T-helper 1 cell treated with Interleukin-12 subunit alpha and Interleukin-12 subunit beta and Interleukin-4 antibody, amounts not matched to agents 30 μg/mL and 1 μg/mL, for 36 hours (primary cell): ENCODE measurements at regions not wholly inside any gene's neighbourhood (a gene's known extent, or its start where the extent isn't known, plus 50 kb on each side); places are given as distances from the start of the nearest gene placed in this dataset.
"Not testable (repeated sequence)": the region's sequence is repeated elsewhere in the genome, so short reads cannot be mapped to it uniquely, and the experiment has no call there.

Experiments
- H3K27ac Mint-ChIP-seq: one replicate; pipeline ENCODE4 v1.8.0; 2021; ENCODE audit warnings: mild to moderate bottlenecking, mixed read lengths
- H3K27me3 Mint-ChIP-seq: one replicate; pipeline ENCODE4 v1.8.0; 2021; ENCODE audit warnings: low read depth, mixed read lengths
- H3K36me3 Mint-ChIP-seq: one replicate; pipeline ENCODE4 v1.8.0; 2021; ENCODE audit warnings: low read depth, mixed read lengths
- H3K4me1 Mint-ChIP-seq: one replicate; pipeline ENCODE4 v1.8.0; 2021; ENCODE audit warnings: low read depth, mixed read lengths
- H3K4me3 Mint-ChIP-seq: one replicate; pipeline ENCODE4 v1.8.0; 2021; ENCODE audit warnings: mild to moderate bottlenecking, moderate library complexity, mixed read lengths
- H3K9me3 Mint-ChIP-seq: one replicate; pipeline ENCODE4 v1.8.0; 2021; ENCODE audit warnings: mixed read lengths

DNA sequence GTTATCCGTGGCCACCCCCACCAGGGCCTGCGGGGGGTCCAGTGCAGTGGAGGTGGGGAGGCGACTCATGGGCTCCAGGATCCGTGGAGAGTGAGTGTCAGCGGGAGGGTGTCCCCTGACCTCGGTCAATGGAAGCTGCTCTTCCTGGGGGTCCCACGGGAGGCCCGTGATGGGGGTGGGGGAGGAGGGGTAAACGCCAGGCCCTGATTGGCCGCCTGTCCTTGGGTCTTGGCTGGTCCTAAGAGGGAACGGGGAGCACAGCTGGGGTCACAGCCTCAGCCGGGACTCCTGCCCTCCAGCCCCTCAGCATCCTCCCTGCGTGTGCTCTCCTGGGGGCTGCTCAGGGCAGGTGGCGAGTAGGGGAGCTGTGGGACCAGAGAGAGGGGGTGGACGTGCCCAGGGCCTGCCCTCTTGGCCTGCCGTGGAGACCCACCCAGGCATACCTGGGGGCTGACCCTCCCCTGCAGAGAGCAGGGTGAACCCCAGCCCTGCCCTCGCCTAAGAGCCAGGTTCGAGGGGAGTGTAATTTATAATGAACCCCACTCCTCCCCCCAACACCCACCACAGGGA is 184.6 kb downstream of the GOLGA6L6 start:
- no peaks in the 10 kb centered on the region for H3K36me3 Mint-ChIP-seq
- no peaks in the 10 kb centered on the region for H3K27me3 Mint-ChIP-seq
- peaks cover 4% of the 10 kb centered on the region for H3K4me1 Mint-ChIP-seq
- no peak overlapping the region for H3K4me3 Mint-ChIP-seq
- H3K27ac Mint-ChIP-seq: no peak overlapping the region
- no peaks in the 10 kb centered on the region for H3K9me3 Mint-ChIP-seq

DNA sequence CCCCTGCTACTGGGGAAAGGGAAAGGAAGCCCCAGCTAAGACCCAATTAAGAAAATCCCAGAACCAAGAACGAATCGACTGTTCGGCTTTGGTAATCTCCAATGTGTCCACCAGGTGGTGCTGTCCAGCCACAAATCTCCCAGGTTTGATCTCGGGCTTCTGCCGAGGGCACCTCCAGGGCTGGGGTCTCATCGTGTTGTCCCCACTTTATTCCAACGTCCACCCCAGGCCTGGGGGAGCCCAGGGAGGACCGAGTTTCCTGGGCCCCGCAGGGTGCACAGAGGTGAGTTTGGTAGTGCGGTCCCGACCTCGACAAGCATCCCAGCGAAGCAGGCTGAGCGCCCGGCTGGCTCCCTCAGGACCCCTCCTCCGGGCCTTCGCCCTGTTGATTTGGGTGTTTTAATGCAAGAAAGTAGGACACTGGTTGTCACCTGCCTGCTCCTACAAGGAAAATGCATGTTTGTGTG is 185.1 kb downstream of the GOLGA6L6 start:
- Mint-ChIP-seq H3K4me1 (peaks cover 4% of the 10 kb centered on the region), H3K4me3 (peak overlapping the region; percentile 38), H3K36me3 (no peaks in the 10 kb centered on the region), H3K27ac (peak overlapping the region; percentile 65), H3K27me3 (no peaks in the 10 kb centered on the region), H3K9me3 (no peaks in the 10 kb centered on the region)

DNA sequence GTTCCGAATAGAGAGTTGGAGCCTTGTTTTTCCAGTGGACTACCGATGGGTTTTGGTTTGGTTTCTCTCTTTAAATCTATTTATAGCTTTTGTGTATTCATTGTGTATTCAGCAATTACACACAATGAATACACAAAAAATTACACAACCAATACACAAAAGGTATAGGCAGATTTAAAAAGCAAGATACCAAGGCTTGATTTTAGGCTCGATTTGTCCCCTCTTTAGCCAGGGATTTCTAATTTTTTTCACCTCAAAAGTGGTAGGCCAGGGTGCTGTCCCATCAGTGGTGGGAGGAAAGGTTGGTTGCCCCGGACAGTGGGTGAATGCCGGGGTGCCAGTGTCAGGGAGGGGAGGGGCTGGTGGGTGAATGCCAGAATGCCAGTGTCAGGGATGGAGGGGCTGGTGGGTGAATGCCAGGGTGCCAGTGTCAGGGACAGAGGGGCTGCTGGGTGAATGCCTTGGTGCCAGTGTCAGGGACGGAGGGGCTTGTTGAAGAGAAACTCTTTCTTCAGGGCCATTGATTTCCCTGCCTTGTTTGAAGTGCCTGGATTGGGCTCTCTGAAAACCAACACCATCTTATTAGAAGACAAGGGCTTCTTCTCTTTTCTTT is 186.2 kb downstream of the GOLGA6L6 start:
- Mint-ChIP-seq H3K27me3 (no peaks in the 10 kb centered on the region), H3K27ac (no peak overlapping the region), H3K4me3 (no peak overlapping the region)

DNA sequence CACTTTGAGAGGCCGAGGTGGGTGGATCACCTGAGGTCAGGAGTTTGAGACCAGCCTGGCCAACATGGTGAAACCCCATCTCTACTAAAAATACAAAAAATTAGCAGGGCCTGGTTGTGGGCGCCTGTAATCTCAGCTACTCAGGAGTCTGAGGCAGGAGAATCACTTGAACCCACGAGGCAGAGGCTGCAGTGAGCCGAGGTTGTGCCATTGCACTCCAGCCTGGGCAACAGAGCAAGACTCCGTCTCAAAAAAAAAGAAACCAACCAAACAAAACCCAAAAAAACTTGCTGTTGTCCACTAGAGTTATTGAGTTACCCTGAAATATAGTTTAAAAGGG is 186.7 kb downstream of the GOLGA6L6 start:
- H3K27me3 Mint-ChIP-seq, H3K4me1 Mint-ChIP-seq, H3K36me3 Mint-ChIP-seq, H3K9me3 Mint-ChIP-seq, H3K27ac Mint-ChIP-seq, H3K4me3 Mint-ChIP-seq: not testable (repeated sequence)

More for the DNA sequence above, 186.2 kb downstream of the GOLGA6L6 start:
- Mint-ChIP-seq H3K36me3 (no peaks in the 10 kb centered on the region), H3K9me3 (no peaks in the 10 kb centered on the region), H3K4me1 (peaks cover 4% of the 10 kb centered on the region)

DNA sequence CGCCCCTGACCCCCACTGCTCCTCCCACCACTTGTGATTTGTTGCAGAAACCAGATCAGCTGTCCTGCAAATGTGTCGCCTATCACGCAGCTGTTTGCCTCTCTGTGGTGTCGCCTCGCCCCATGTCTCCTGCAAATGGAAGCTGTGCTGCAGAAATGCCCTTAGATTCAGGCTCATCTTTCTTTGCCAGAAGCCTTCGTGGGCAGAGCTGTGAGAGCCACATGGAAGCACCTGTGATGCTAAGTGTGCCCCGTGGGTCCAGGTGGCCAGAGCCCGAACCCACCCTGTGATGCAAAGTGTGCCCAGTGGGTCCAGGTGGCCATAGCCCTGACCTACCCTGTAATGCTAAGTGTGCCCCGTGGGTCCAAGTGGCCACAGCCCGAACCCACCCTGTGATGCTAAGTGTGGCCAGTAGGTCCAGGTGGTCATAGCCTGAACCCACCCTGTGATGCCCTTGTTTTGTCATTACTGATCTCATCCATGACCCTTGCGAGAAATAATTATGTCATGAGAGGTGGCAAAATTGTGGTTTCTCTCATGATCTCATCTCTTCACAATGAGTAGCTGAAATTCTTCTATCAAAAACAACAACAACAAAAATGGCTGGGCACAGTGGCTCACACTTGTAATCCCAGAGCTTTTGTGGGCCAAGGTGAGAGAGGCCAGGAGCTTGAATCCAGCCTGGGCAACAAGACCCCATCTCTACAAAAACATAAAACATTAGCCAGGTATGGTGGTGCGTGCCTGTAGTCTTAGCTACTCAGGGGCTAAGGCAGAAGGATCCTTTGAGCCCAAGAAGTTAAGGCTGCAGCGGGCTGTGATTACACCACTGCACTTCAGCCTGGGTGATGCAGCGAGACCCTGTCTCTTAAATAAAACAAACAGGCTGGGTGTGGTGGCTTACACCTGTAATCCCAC is 187.4 kb downstream of the GOLGA6L6 start:
- Mint-ChIP-seq H3K4me3 (no peak overlapping the region), H3K4me1 (peaks cover 4% of the 10 kb centered on the region), H3K36me3 (no peaks in the 10 kb centered on the region), H3K27me3 (no peaks in the 10 kb centered on the region), H3K27ac (no peak overlapping the region), H3K9me3 (no peaks in the 10 kb centered on the region)

DNA sequence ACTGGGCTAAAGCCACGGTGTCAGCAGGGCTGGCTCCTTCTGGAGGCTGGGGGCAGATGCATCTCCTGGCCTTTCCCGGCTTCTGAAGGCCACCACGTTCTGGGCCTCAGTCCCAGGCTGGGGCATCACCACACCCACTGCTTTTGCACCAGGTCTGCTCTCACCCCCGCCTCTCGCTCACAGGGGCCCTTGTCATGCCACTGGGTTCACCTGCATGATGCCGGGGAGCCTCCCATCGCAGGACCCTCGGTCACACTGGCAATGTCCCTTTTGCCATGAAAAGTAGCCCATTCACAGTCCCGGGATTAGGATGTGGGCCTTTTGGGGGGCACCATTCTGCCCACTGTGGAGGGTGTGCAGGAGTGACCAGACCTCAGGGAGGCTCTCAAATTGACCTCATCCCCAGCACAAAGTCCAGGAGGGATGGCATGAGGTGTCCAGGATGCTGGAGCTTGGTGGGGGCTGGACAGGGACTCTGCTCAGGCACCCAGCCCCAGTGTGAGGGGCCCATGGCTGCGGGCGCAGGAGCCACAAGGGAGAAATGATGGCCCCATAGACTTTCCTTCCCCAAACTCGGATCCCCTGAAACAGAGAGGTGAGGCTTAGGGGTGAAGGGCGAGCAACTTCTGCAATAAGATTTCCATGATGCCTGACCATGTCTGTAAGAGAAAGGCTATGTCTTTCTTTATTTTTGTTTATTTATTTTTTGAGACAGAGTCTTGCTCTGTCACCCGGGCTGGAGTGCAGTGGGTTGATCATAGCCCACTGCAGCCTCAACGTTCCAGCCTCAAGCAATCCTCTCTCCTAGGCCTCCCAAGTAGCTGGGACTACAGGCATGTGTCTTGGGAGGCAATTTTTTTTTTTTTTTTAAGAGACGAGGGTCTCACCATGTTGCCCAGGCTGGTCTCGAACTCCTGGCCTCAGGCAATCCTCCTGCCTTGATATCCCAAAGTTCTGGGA is 189.1 kb downstream of the GOLGA6L6 start:
- H3K4me1 Mint-ChIP-seq: peaks cover 4% of the 10 kb centered on the region
- H3K9me3 Mint-ChIP-seq: no peaks in the 10 kb centered on the region
- H3K4me3 Mint-ChIP-seq: no peak overlapping the region
- H3K27ac Mint-ChIP-seq: no peak overlapping the region
- H3K36me3 Mint-ChIP-seq: no peaks in the 10 kb centered on the region
- no peaks in the 10 kb centered on the region for H3K27me3 Mint-ChIP-seq

DNA sequence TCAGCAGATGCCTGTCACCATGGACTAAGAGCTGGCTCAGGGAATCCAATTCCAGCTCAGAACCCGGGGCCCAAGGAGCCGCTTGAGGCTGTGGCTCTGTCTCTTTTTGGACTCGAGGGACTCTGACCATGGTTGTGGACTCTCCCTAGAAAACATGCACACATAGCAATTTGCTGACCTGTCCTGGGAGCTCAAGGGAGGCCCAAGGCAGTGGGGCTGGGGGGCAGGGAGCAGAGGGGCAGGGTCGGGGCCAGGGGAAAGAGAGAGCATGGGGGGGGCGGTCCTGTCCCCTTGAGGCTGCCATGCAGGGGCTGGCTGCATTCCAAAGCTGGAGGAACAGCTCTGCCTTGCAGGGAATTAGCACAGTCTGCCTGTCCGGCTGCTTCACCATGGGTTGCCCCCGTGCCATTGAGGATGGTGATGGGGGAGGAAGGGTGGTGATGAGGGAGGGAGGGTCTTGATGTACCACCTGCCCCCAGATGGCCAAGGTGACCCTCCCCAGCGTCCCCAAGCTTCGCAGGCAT is 190.1 kb downstream of the GOLGA6L6 start:
- Mint-ChIP-seq H3K4me1 (peaks cover 3% of the 10 kb centered on the region), H3K9me3 (no peaks in the 10 kb centered on the region), H3K36me3 (no peaks in the 10 kb centered on the region), H3K27ac (no peak overlapping the region), H3K27me3 (no peaks in the 10 kb centered on the region), H3K4me3 (no peak overlapping the region)

DNA sequence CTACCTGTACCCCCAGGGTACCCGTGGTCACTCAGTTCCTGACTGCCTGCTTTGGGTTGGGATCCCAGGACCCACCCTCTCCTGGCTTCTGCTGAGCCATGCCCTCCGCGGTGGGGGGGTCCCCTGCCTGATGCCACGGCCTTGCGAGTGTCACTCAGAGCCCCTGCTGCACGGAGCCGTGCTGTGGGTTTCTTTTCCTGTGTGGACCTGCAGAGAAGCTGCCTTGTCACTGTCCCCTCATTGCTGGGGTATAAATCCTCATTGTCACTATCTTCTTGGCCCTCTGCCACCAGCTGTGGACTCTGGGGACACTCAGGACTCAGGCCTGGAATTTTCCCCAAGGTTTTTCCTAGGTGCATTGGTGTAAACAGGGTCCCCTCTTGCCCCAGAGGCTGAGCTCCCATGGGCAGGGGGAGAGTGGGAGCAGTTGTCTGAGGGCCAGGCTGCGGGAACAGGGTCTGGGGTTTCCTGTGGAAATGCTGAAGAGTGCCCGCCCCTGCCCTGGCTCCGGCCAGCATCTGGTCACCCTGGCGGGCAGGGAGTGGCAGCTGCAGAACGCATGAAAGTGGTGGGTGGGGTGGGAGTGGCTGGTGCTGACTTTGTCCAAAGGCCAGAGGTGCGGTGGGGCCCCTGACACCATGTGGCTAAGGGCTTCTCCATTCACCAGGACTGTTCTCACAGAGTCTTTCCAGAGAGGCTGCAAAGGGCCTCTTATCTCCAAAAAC is 191.7 kb downstream of the GOLGA6L6 start:
- H3K27ac Mint-ChIP-seq: no peak overlapping the region
- no peaks in the 10 kb centered on the region for H3K9me3 Mint-ChIP-seq
- H3K4me3 Mint-ChIP-seq: no peak overlapping the region
- no peaks in the 10 kb centered on the region for H3K27me3 Mint-ChIP-seq
- H3K36me3 Mint-ChIP-seq: no peaks in the 10 kb centered on the region
- no peaks in the 10 kb centered on the region for H3K4me1 Mint-ChIP-seq

DNA sequence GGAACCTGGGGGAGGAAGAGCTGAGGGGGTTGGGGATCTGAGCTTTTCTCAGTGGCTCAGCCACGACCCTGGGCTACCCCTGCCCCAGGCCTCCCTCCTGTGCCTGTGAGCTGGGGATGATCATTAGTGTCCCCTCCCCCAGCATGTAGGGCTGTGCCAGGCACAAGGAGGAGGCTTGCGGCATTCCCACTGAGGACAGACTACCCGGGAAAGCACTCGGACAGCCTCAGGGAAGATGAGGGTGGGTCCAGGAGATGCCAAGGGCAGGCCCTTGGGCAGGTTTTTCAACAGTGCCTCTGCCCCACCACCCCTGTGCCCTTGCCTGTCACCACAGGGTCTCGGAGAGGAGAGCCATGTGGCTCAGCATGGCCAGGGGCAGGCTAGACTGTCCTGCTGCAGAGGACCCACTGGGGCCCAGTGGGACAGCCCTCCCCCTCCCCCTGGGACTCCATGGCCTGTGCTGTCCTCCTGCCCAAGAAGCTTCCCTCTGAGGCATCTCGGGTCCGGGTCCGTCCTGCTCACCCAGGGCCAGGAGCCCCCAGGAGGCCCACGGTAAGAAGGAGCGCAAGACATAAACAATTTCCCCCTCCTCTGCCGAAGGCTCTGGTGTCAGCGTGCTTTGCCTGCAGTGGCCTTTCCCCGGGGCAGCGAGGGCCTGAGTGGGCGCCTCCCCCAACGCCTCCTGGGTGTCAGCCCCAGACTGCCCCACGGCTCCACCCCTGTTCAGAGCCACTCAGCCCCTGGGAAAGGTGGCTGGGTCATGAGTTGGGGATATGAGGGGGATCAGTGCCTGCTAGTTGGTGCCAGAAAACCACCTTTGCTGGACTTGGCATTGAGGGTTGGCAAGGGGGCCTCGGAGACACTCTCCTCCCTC is 192.5 kb downstream of the GOLGA6L6 start:
- H3K4me1 Mint-ChIP-seq: no peaks in the 10 kb centered on the region
- H3K36me3 Mint-ChIP-seq: no peaks in the 10 kb centered on the region
- no peak overlapping the region for H3K27ac Mint-ChIP-seq
- H3K9me3 Mint-ChIP-seq: no peaks in the 10 kb centered on the region
- H3K4me3 Mint-ChIP-seq: no peak overlapping the region
- H3K27me3 Mint-ChIP-seq: no peaks in the 10 kb centered on the region

DNA sequence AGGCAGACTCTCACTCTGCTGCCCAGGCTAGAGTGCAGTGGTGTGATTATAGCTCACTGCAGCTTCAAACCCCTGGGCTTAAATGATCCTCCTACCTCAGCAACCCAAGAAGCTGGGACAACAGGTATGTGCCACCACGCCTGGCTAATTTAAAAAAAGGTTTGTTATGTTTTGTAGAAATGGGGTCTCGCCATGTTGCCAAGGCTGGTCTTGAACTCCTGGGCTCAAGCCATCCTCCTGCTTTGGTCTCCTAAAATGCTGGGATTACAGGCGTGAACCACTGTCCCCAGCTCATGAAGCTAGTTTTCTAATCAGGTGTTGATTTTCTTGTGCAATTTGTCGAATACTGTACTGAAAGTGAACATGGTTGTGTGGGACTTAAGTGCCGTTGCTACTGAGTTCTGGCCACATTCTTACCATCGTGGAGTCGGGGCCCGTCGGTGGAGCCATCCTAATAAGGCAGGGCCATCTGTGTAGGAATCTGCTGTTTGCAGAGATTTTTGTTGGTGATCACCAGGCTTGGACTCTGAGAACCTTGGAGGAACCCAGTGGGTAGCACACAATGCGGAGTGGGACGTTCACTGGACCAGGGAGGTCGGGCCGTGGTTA is 193.2 kb downstream of the GOLGA6L6 start:
- H3K9me3 Mint-ChIP-seq: no peaks in the 10 kb centered on the region
- H3K4me1 Mint-ChIP-seq: no peaks in the 10 kb centered on the region
- no peak overlapping the region for H3K4me3 Mint-ChIP-seq
- H3K27ac Mint-ChIP-seq: no peak overlapping the region
- no peaks in the 10 kb centered on the region for H3K27me3 Mint-ChIP-seq
- no peaks in the 10 kb centered on the region for H3K36me3 Mint-ChIP-seq

DNA sequence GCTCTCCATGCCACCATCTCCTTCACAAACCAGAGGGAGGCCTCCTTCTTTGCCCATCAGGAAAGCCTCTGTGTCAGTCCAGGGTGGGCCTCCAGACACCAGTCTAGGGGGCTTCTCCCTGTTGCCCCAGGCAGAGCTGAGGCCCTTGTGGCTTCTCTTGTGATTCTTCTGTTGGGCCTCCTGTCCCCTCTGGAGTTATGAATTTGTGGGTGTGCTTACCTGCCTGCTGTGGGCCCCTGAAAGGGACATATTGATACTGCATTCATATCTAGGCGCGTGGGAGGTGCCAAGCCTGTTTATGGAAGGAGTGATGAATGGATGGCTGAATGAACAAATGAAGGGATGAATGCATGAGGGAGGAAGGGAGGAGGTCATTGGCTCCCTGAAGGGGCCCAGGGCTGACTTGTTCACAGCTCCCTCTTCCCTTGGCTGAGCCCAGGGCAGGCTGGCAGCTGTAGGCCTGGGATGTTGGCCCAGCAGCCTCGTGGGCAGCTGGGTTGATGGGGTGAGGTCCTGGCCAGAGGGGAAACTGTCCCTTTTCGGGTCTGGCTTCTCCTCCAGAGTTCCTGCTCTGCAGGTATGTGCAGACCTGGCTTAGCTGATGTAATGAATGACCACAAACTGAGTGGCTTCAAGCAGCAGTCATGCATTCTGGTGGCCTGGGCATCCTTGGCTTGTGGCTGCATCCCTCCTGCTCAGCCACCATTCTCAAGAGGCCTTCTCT is 195.4 kb downstream of the GOLGA6L6 start:
- no peaks in the 10 kb centered on the region for H3K4me1 Mint-ChIP-seq
- H3K36me3 Mint-ChIP-seq: no peaks in the 10 kb centered on the region
- no peaks in the 10 kb centered on the region for H3K9me3 Mint-ChIP-seq
- H3K27me3 Mint-ChIP-seq: no peaks in the 10 kb centered on the region
- H3K4me3 Mint-ChIP-seq: no peak overlapping the region
- H3K27ac Mint-ChIP-seq: no peak overlapping the region

DNA sequence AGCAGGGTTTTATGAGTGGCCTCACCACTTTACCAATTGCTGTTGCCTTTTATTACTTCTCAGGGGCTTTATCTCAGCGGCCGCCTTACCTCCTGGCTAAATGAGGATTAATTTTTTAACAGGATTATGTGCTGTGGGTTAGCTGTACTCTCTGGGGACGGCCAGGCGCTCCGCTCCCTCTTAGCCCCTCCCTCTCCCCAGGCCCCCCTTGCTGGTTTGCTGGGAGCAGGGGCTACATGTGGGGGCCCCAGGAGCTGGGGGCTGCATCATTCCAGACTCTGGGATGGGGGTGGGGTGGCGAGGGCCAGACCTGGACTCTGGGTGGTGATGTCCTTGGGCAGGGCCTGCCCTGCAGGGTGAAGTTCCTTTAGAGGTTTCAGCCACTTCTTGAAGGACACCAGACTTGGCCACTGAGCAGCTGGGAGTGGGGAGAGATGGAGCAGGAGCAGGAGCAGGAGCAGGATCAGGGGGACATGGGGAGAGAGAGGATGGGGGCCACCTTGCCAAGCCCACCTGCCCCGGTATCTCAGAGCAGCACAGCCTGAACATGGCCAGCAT is 196.1 kb downstream of the GOLGA6L6 start:
- no peak overlapping the region for H3K4me3 Mint-ChIP-seq
- no peak overlapping the region for H3K27ac Mint-ChIP-seq
- no peaks in the 10 kb centered on the region for H3K36me3 Mint-ChIP-seq
- no peaks in the 10 kb centered on the region for H3K9me3 Mint-ChIP-seq
- no peaks in the 10 kb centered on the region for H3K27me3 Mint-ChIP-seq
- no peaks in the 10 kb centered on the region for H3K4me1 Mint-ChIP-seq
